Suprapubic skin (tissue), 4 donors: ENCODE measurements at regions not wholly inside any gene's neighbourhood (a gene's known extent, or its start where the extent isn't known, plus 50 kb on each side); places are given as distances from the start of the nearest gene placed in this dataset.

ENCODE experiments used
- DNase-seq, 2 donors: peaks; one replicate each; pipeline ENCODE4 v3.0.0-alpha.2; 2019; ENCODE audit warnings: low spot score in 2 of 2
- H3K27ac ChIP-seq: fragments of 200-600 bp; sonication (generic); one replicate; pipeline ENCODE4 v1.5.1; 2019
- H3K27me3 ChIP-seq: fragments of 200-600 bp; sonication (generic); one replicate; pipeline ENCODE4 v1.5.1; 2019
- H3K36me3 ChIP-seq: fragments of 200-600 bp; sonication (generic); one replicate; pipeline ENCODE4 v1.5.1; 2019
- H3K4me1 ChIP-seq: fragments of 200-600 bp; sonication (generic); one replicate; pipeline ENCODE4 v1.5.1; 2019
- H3K4me3 ChIP-seq: fragments of 200-600 bp; sonication (generic); one replicate; pipeline ENCODE4 v1.5.1; 2019; ENCODE audit warnings: mild to moderate bottlenecking
- H3K9me3 ChIP-seq: fragments of 200-600 bp; sonication (generic); one replicate; pipeline ENCODE4 v1.5.1; 2019
- EP300 ChIP-seq: sonication (generic); formaldehyde crosslinking; IDR thresholded peaks from one replicate; pipeline ENCODE4 v1.6.1; 2017; ENCODE audit warnings: antibody characterized with exemption
- POLR2A ChIP-seq, 2 donors: fragments of 450-650 bp; IDR thresholded peaks; one replicate each; pipeline ENCODE4 v1.6.1; 2017; ENCODE audit warnings: antibody characterized with exemption in 2 of 2, mild to moderate bottlenecking in 2 of 2, moderate library complexity in 2 of 2
- POLR2AphosphoS5 ChIP-seq, 3 donors: sonication (generic); formaldehyde crosslinking; IDR thresholded peaks; one replicate each; pipeline ENCODE4 v1.6.1; 2017; ENCODE audit warnings: antibody characterized with exemption in 3 of 3
- WGBS: methylation state at CpG from one replicate; pipeline ENCODE4 v1.1.5; 2018; 5-methylcytosine and 5-hydroxymethylcytosine counted together
- TF ChIP-seq, protein P1 (sequence below), 2 donors: fragments of 200-600 bp in 1 of 2; fragments of 450-650 bp in 1 of 2; sonication (generic) in 1 of 2; IDR thresholded peaks; one replicate each; pipeline ENCODE4 v1.5.1; 2016 to 2019; ENCODE audit warnings: antibody characterized with exemption in 2 of 2, mild to moderate bottlenecking in 1 of 2, moderate library complexity in 1 of 2

- H3K27ac ChIP-seq: no peak overlapping the region
- TF ChIP-seq EP300 (no peak), POLR2A (IDR thresholded peaks at IDR 0.05) (no peak), POLR2AphosphoS5 (IDR thresholded peaks at IDR 0.05) (no peak)
- TF ChIP-seq, protein P1, sequence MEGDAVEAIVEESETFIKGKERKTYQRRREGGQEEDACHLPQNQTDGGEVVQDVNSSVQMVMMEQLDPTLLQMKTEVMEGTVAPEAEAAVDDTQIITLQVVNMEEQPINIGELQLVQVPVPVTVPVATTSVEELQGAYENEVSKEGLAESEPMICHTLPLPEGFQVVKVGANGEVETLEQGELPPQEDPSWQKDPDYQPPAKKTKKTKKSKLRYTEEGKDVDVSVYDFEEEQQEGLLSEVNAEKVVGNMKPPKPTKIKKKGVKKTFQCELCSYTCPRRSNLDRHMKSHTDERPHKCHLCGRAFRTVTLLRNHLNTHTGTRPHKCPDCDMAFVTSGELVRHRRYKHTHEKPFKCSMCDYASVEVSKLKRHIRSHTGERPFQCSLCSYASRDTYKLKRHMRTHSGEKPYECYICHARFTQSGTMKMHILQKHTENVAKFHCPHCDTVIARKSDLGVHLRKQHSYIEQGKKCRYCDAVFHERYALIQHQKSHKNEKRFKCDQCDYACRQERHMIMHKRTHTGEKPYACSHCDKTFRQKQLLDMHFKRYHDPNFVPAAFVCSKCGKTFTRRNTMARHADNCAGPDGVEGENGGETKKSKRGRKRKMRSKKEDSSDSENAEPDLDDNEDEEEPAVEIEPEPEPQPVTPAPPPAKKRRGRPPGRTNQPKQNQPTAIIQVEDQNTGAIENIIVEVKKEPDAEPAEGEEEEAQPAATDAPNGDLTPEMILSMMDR (IDR thresholded peaks at IDR 0.05): no peak
- no peaks in the 10 kb centered on the region for H3K27me3 ChIP-seq
- H3K36me3 ChIP-seq: no peaks in the 10 kb centered on the region
- no peaks in the 10 kb centered on the region for H3K4me1 ChIP-seq
- no peaks in the 10 kb centered on the region for H3K9me3 ChIP-seq
- H3K4me3 ChIP-seq: no peak overlapping the region
- no peak for DNase-seq
- 55% methylated on average over 8 of the region's 8 CpGs for WGBS
Observed at GRCh38 chr10:58094985-58095718, 172.5 kb downstream of the IPMK start.

- TF ChIP-seq POLR2AphosphoS5 (IDR thresholded peaks at IDR 0.05) (no peak), POLR2A (IDR thresholded peaks at IDR 0.05) (no peak), EP300 (no peak)
- TF ChIP-seq, protein P1 (IDR thresholded peaks at IDR 0.05): no peak
- Histone ChIP-seq H3K9me3 (no peaks in the 10 kb centered on the region), H3K27me3 (no peaks in the 10 kb centered on the region), H3K4me3 (no peak overlapping the region), H3K27ac (no peak overlapping the region), H3K36me3 (no peaks in the 10 kb centered on the region), H3K4me1 (no peaks in the 10 kb centered on the region)
- WGBS: 76% methylated on average over 3 of the region's 3 CpGs
- no peak for DNase-seq
Observed at GRCh38 chr10:58091886-58092285, 175.8 kb downstream of the IPMK start.

DNA sequence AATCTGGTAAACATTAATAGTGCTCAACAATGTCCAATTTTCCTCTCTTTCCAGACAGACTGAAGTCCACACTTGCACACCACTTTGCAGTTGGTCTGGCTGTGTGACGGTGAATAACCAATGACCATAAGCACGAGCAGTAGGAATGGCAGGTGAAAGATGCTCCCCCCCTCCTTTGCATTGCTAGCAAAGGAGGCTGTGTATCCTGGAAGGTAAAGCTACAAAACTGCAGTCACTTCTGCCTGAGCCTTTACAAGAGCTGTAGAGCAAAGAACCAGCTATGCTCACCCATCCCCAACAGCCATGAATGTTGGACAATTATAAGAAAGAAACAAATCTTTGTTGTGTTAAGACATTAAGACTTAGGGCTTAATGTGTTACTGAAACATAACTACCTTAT, 178.0 kb downstream of the IPMK start:
- Histone ChIP-seq H3K27me3 (no peaks in the 10 kb centered on the region), H3K4me1 (no peaks in the 10 kb centered on the region), H3K4me3 (no peak overlapping the region), H3K27ac (no peak overlapping the region), H3K9me3 (no peaks in the 10 kb centered on the region), H3K36me3 (no peaks in the 10 kb centered on the region)
- WGBS: 70% methylated on average over 2 of the region's 2 CpGs
- TF ChIP-seq EP300 (no peak), POLR2A (IDR thresholded peaks at IDR 0.05) (no peak), POLR2AphosphoS5 (IDR thresholded peaks at IDR 0.05) (no peak)
- TF ChIP-seq, protein P1 (IDR thresholded peaks at IDR 0.05): no peak
- no peak for DNase-seq

DNA sequence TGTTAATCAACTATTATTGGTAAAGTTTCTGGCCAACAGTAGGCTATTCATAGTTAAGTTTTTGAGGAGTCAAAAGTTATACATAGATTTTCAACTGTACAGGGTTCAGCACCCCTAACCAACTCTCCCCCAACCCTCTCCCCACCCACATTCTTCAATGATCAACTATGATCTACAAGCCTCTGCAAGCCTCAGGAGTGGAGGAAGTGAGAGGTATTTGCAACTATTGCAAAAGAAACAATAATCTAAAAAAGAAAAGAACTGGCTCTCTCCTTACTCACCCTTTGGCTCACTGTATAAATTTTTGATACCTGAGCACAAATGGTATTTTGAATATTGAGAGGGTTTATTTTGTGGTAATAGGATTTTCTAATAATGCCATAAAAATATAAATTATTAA, 179.8 kb downstream of the IPMK start:
- Histone ChIP-seq H3K9me3 (no peaks in the 10 kb centered on the region), H3K4me3 (no peak overlapping the region), H3K27ac (no peak overlapping the region), H3K27me3 (no peaks in the 10 kb centered on the region), H3K4me1 (no peaks in the 10 kb centered on the region), H3K36me3 (no peaks in the 10 kb centered on the region)
- DNase-seq: no peak
- no peak for TF ChIP-seq POLR2A (IDR thresholded peaks at IDR 0.05)
- TF ChIP-seq EP300: no peak
- TF ChIP-seq POLR2AphosphoS5 (IDR thresholded peaks at IDR 0.05): no peak
- TF ChIP-seq, protein P1 (IDR thresholded peaks at IDR 0.05): no peak

DNA sequence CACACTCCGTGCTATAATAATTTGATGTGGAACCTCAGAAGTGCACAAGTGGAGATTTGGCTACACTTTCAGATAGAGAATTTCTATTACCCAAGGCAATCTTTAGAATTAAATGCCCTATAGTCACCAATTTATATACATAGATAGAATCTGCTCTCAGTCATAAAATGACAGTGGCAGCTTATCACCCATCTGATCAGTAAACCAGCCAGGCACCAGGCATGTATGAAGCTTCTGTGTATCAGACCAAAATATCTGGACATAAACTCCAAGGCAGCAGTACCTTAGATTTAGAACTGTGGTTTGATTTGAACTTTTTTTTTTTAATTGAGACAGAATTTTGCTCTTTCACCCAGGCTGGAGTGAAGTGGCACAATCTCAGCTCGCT, 180.9 kb downstream of the IPMK start:
- Histone ChIP-seq H3K27me3 (no peaks in the 10 kb centered on the region), H3K9me3 (no peaks in the 10 kb centered on the region), H3K36me3 (no peaks in the 10 kb centered on the region), H3K27ac (no peak overlapping the region), H3K4me1 (no peaks in the 10 kb centered on the region), H3K4me3 (no peak overlapping the region)
- 97% methylated on average over 2 of the region's 2 CpGs for WGBS
- no peak for DNase-seq
- TF ChIP-seq, protein P1 (IDR thresholded peaks at IDR 0.05): no peak
- TF ChIP-seq POLR2A (IDR thresholded peaks at IDR 0.05) (no peak), POLR2AphosphoS5 (IDR thresholded peaks at IDR 0.05) (no peak), EP300 (no peak)
